SK-N-MC (cell line): ENCODE measurements at regions not wholly inside any gene's neighbourhood (a gene's known extent, or its start where the extent isn't known, plus 50 kb on each side); places are given as distances from the start of the nearest gene placed in this dataset.

Source experiments
- EZH2 ChIP-seq: fragments of 200-600 bp; sonication (generic); IDR thresholded peaks from one replicate; pipeline ENCODE4 v1.6.1; 2017; ENCODE audit warnings: antibody characterized with exemption
- POLR2AphosphoS5 ChIP-seq: IDR thresholded peaks from 2 replicates; pipeline ENCODE4 v1.6.1; 2012; ENCODE audit warnings: mild to moderate bottlenecking, low read depth, low read length, borderline replicate concordance

DNA sequence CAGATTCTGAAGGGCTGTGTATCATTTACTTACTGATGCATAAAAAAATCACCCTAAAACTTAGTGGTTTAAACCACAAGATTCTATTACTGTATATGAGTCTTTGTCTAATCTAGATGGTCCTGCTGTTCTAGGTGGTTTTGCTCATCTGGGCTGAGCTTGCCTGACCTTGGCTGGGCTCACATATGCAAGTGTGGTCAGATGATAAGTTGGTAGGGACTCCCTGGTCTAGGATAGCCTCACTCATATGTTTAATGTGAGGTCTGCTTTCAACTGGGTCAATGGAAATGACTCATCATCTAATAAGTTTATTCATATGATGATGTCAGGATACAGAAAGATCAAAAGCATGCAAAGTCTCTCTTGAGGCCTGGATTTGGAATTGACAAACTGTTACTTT, 887.8 kb downstream of the TRHDE start:
- TF ChIP-seq EZH2, result no peak
- no peak for TF ChIP-seq POLR2AphosphoS5
